BLaER1 (cell line): ENCODE measurements at regions not wholly inside any gene's neighbourhood (a gene's known extent, or its start where the extent isn't known, plus 50 kb on each side); places are given as distances from the start of the nearest gene placed in this dataset.

Experiments
- H3K27ac ChIP-seq: shearing (Covaris generic); formaldehyde crosslinking; 2 replicates; pipeline ENCODE4 v1.8.1; 2022
- H3K27me3 ChIP-seq: shearing (Covaris generic); formaldehyde crosslinking; 2 replicates; pipeline ENCODE4 v1.8.1; 2022
- H3K36me3 ChIP-seq: shearing (Covaris generic); formaldehyde crosslinking; 2 replicates; pipeline ENCODE4 v1.8.1; 2022
- H3K4me1 ChIP-seq: shearing (Covaris generic); formaldehyde crosslinking; 2 replicates; pipeline ENCODE4 v1.8.1; 2022
- H3K4me2 ChIP-seq: shearing (Covaris generic); formaldehyde crosslinking; 2 replicates; pipeline ENCODE4 v1.8.1; 2022
- H3K4me3 ChIP-seq: shearing (Covaris generic); formaldehyde crosslinking; 2 replicates; pipeline ENCODE4 v1.8.1; 2022
- H3K9ac ChIP-seq: shearing (Covaris generic); formaldehyde crosslinking; 2 replicates; pipeline ENCODE4 v1.8.1; 2022
- H3K9me3 ChIP-seq: shearing (Covaris generic); formaldehyde crosslinking; 2 replicates; pipeline ENCODE4 v1.8.1; 2022
- H4K20me1 ChIP-seq: shearing (Covaris generic); formaldehyde crosslinking; 2 replicates; pipeline ENCODE4 v1.8.1; 2022
- Cebpa-rat ChIP-seq: shearing (Covaris generic); IDR thresholded peaks from 2 replicates; pipeline ENCODE4 v1.8.1; 2022

- no peak overlapping the region for H3K4me3 ChIP-seq
- no peaks in the 10 kb centered on the region for H3K36me3 ChIP-seq
- no peaks in the 10 kb centered on the region for H3K27me3 ChIP-seq
- peaks cover 35% of the 10 kb centered on the region for H3K4me1 ChIP-seq
- peak overlapping the region; percentile 75 for H3K4me2 ChIP-seq
- no peak for TF ChIP-seq Cebpa-rat
- H3K9ac ChIP-seq: no peak overlapping the region
- no peaks in the 10 kb centered on the region for H4K20me1 ChIP-seq
- no peak overlapping the region for H3K27ac ChIP-seq
- H3K9me3 ChIP-seq: no peaks in the 10 kb centered on the region
Measured at GRCh38 chr5:143898381-143898780, 86.4 kb downstream of the HMHB1 start.

GRCh38 chr5:143898916-143899591, 87.1 kb downstream of the HMHB1 start:
- H3K4me2 ChIP-seq: peak overlapping the region; percentile 75
- no peaks in the 10 kb centered on the region for H3K27me3 ChIP-seq
- no peaks in the 10 kb centered on the region for H4K20me1 ChIP-seq
- H3K27ac ChIP-seq: peak overlapping the region; percentile 14; the same call in 1 of the 2 replicates
- no peak overlapping the region for H3K4me3 ChIP-seq
- no peaks in the 10 kb centered on the region for H3K9me3 ChIP-seq
- no peaks in the 10 kb centered on the region for H3K36me3 ChIP-seq
- peaks cover 35% of the 10 kb centered on the region for H3K4me1 ChIP-seq
- no peak for TF ChIP-seq Cebpa-rat
- peak overlapping the region; percentile 64 for H3K9ac ChIP-seq

- H3K4me2 ChIP-seq: no peak overlapping the region
- H3K36me3 ChIP-seq: no peaks in the 10 kb centered on the region
- H4K20me1 ChIP-seq: no peaks in the 10 kb centered on the region
Measured at GRCh38 chr5:143908959-143909358, 97.0 kb downstream of the HMHB1 start.

GRCh38 chr5:143913008-143913752, 101.2 kb downstream of the HMHB1 start:
- Histone ChIP-seq H3K9ac (no peak overlapping the region), H3K36me3 (no peaks in the 10 kb centered on the region), H3K4me1 (peaks cover 12% of the 10 kb centered on the region), H3K27me3 (no peaks in the 10 kb centered on the region), H3K27ac (no peak overlapping the region), H4K20me1 (no peaks in the 10 kb centered on the region), H3K4me3 (no peak overlapping the region), H3K4me2 (no peak overlapping the region), H3K9me3 (peaks cover 7% of the 10 kb centered on the region; the same call in 1 of the 2 replicates)
- TF ChIP-seq Cebpa-rat: no peak

More at GRCh38 chr5:143908959-143909358, 97.0 kb downstream of the HMHB1 start:
- H3K4me3 ChIP-seq: no peak overlapping the region
- no peaks in the 10 kb centered on the region for H3K27me3 ChIP-seq
- no peaks in the 10 kb centered on the region for H3K4me1 ChIP-seq
- H3K9me3 ChIP-seq: peaks cover 7% of the 10 kb centered on the region; the same call in 1 of the 2 replicates
- H3K9ac ChIP-seq: no peak overlapping the region
- no peak overlapping the region for H3K27ac ChIP-seq
- TF ChIP-seq Cebpa-rat: no peak

GRCh38 chr5:143914756-143915155, 102.8 kb downstream of the HMHB1 start:
- Histone ChIP-seq H3K36me3 (no peaks in the 10 kb centered on the region), H3K27me3 (no peaks in the 10 kb centered on the region), H3K4me2 (peak overlapping the region; percentile 48), H3K4me3 (no peak overlapping the region), H3K4me1 (peaks cover 12% of the 10 kb centered on the region), H3K9ac (no peak overlapping the region), H3K27ac (no peak overlapping the region), H4K20me1 (no peaks in the 10 kb centered on the region), H3K9me3 (peaks cover 10% of the 10 kb centered on the region; the same call in 1 of the 2 replicates)
- TF ChIP-seq Cebpa-rat: no peak

- no peak for TF ChIP-seq Cebpa-rat
- H3K4me2 ChIP-seq: no peak overlapping the region
- H3K27ac ChIP-seq: no peak overlapping the region
Measured at GRCh38 chr5:143916451-143916850, 104.5 kb downstream of the HMHB1 start.

GRCh38 chr5:143918961-143919360, 107.0 kb downstream of the HMHB1 start:
- no peak overlapping the region for H3K27ac ChIP-seq
- H3K9ac ChIP-seq: no peak overlapping the region
- H3K9me3 ChIP-seq: 0 out of 2 replicates have a peak, but pooled peaks cover 3% of the 10 kb centered on the region
- H3K27me3 ChIP-seq: no peaks in the 10 kb centered on the region
- peaks cover 12% of the 10 kb centered on the region for H3K4me1 ChIP-seq
- no peaks in the 10 kb centered on the region for H4K20me1 ChIP-seq
- no peak for TF ChIP-seq Cebpa-rat
- H3K36me3 ChIP-seq: no peaks in the 10 kb centered on the region
- no peak overlapping the region for H3K4me2 ChIP-seq
- H3K4me3 ChIP-seq: no peak overlapping the region

More at GRCh38 chr5:143916451-143916850, 104.5 kb downstream of the HMHB1 start:
- H3K36me3 ChIP-seq: no peaks in the 10 kb centered on the region
- no peak overlapping the region for H3K4me3 ChIP-seq
- 0 out of 2 replicates have a peak, but pooled peaks cover 3% of the 10 kb centered on the region for H3K9me3 ChIP-seq
- H3K9ac ChIP-seq: no peak overlapping the region
- no peaks in the 10 kb centered on the region for H4K20me1 ChIP-seq
- no peaks in the 10 kb centered on the region for H3K27me3 ChIP-seq
- peaks cover 12% of the 10 kb centered on the region for H3K4me1 ChIP-seq

- H3K4me3 ChIP-seq: no peak overlapping the region
- no peak for TF ChIP-seq Cebpa-rat
- H3K27me3 ChIP-seq: no peaks in the 10 kb centered on the region
- H3K36me3 ChIP-seq: no peaks in the 10 kb centered on the region
- H4K20me1 ChIP-seq: no peaks in the 10 kb centered on the region
- 0 out of 2 replicates have a peak, but pooled peaks cover 3% of the 10 kb centered on the region for H3K9me3 ChIP-seq
- no peak overlapping the region for H3K27ac ChIP-seq
- H3K9ac ChIP-seq: no peak overlapping the region
- H3K4me1 ChIP-seq: no peaks in the 10 kb centered on the region
- no peak overlapping the region for H3K4me2 ChIP-seq
Measured at GRCh38 chr5:143920772-143921171, 108.8 kb downstream of the HMHB1 start.

- no peak overlapping the region for H3K9ac ChIP-seq
Measured at GRCh38 chr5:143921525-143922311, 109.8 kb downstream of the HMHB1 start.

More at GRCh38 chr5:143921525-143922311, 109.8 kb downstream of the HMHB1 start:
- Histone ChIP-seq H3K4me3 (no peak overlapping the region), H3K27me3 (no peaks in the 10 kb centered on the region), H3K4me2 (no peak overlapping the region), H3K36me3 (no peaks in the 10 kb centered on the region), H3K9me3 (0 out of 2 replicates have a peak, but pooled peaks cover 3% of the 10 kb centered on the region), H4K20me1 (no peaks in the 10 kb centered on the region), H3K27ac (no peak overlapping the region), H3K4me1 (no peaks in the 10 kb centered on the region)
- no peak for TF ChIP-seq Cebpa-rat
